ENCODE measurements at regions not wholly inside any gene's neighbourhood (a gene's known extent, or its start where the extent isn't known, plus 50 kb on each side); places are given as distances from the start of the nearest gene placed in this dataset.
"Not testable (repeated sequence)": the region's sequence is repeated elsewhere in the genome, so short reads cannot be mapped to it uniquely, and the experiment has no call there.

DNA sequence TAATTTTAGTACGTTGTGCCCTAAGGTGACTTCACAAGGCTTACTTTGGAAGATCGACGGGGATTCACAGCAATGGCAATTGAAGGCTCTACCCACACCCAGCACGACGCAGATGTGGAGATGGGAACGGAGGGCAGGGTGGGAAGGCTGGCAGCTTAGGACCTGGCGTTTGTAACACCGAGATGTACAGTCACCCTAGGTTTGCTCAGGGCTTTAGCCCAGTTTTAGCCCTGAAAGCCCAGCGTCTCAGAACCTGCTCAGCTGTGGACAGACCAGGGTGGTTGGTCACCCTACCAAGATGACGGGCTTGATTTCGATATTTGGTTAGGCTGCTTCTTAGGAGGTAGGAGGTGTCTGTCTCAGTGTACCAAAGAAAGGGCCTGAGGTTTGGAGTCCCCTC lies 100.5 kb upstream of the MED13L start:
- Histone ChIP-seq H3K36me3 (replicated peaks in 1 of 2) (no peaks in the 10 kb centered on the region), H3K27ac (no peak overlapping the region), H3K27me3 (no peaks in the 10 kb centered on the region), H3K4me1 (replicated peaks in 1 of 2) (peaks cover 0 to 9% of the 10 kb centered on the region in 2 donors), H3K4me3 (no peak overlapping the region), H3K9me3 (replicated peaks in 1 of 3) (no peaks in the 10 kb centered on the region)
- no peak for DNase-seq
- TF ChIP-seq CTCF (IDR thresholded peaks at IDR 0.05) (no peak), POLR2A (IDR thresholded peaks at IDR 0.05) (no peak)
- intact Hi-C loops (cut with DNase I) = no loop called here
- WGBS, 4 donors = 79 to 85% (median 82%) methylated on average over 9 to 11 of the region's 11 CpGs

- no peak for DNase-seq
- TF ChIP-seq CTCF (IDR thresholded peaks at IDR 0.05) (no peak), POLR2A (IDR thresholded peaks at IDR 0.05) (no peak)
- no peaks in the 10 kb centered on the region for H3K36me3 ChIP-seq (replicated peaks in 1 of 2)
- H3K4me3 ChIP-seq = no peak overlapping the region
- H3K27me3 ChIP-seq = no peaks in the 10 kb centered on the region
- WGBS, 4 donors = 71 to 79% (median 76%) methylated on average over 4 of the region's 4 CpGs
- intact Hi-C loops (cut with DNase I) = no loop called here
- H3K4me1 ChIP-seq (replicated peaks in 1 of 2) = peaks cover 0 to 11% of the 10 kb centered on the region in 2 donors
- H3K9me3 ChIP-seq (replicated peaks in 1 of 3) = no peaks in the 10 kb centered on the region
- no peak overlapping the region for H3K27ac ChIP-seq
These were observed 102.6 kb upstream of the MED13L start for GRCh38 chr12:116380108-116380507.

GRCh38 chr12:116380740-116381139 lies 103.2 kb upstream of the MED13L start:
- H3K27me3 ChIP-seq; H3K4me3 ChIP-seq; H3K36me3 ChIP-seq (replicated peaks in 1 of 2); intact Hi-C loops (cut with DNase I); H3K27ac ChIP-seq; DNase-seq; H3K9me3 ChIP-seq (replicated peaks in 1 of 3): not testable (repeated sequence)
- peaks cover 0 to 11% of the 10 kb centered on the region in 2 donors for H3K4me1 ChIP-seq (replicated peaks in 1 of 2)
- 95 to 100% (median 100%) methylated on average over 1 of the region's 1 CpG for WGBS, 4 donors

- Histone ChIP-seq H3K4me1 (replicated peaks in 1 of 2) (peaks cover 0 to 11% of the 10 kb centered on the region in 2 donors), H3K27ac (no peak overlapping the region), H3K27me3 (no peaks in the 10 kb centered on the region), H3K36me3 (replicated peaks in 1 of 2) (no peaks in the 10 kb centered on the region), H3K9me3 (replicated peaks in 1 of 3) (no peaks in the 10 kb centered on the region), H3K4me3 (no peak overlapping the region)
- TF ChIP-seq POLR2A (IDR thresholded peaks at IDR 0.05) (no peak), CTCF (IDR thresholded peaks at IDR 0.05) (no peak)
- intact Hi-C loops (cut with DNase I) = no loop called here
- 62 to 69% (median 65%) methylated on average over 14 of the region's 14 CpGs for WGBS, 4 donors
- no peak for DNase-seq
These were observed 103.8 kb upstream of the MED13L start for GRCh38 chr12:116381240-116381743.

Measured in adrenal gland (tissue), 9 donors.